HCT116 (cell line): ENCODE measurements at regions not wholly inside any gene's neighbourhood (a gene's known extent, or its start where the extent isn't known, plus 50 kb on each side); places are given as distances from the start of the nearest gene placed in this dataset.

Experiments
- ATAC-seq: fragments of 200-7000 bp; cut with Tn5 transposase; 2 replicates; pipeline ENCODE4 v1.9.1; 2020; ENCODE audit warnings: mild to moderate bottlenecking, moderate library complexity
- BruUV-seq: library from RNA; stranded (reverse); fragments of 400-500 nt; replicated peaks from 2 replicates; lab custom pipeline; 2021; lab: Mats Ljungman, UMichigan
- CTCF ChIA-PET: fragments of 300-600 bp; sonication (Branson Sonifier 250); formaldehyde crosslinking; loops from one replicate; lab custom pipeline; 2021; ENCODE audit warnings: antibody characterized with exemption; lab: Charles Lee
- POLR2A ChIA-PET: fragments of 300-600, 350-600 bp; sonication (Branson Sonifier 250); formaldehyde crosslinking; loops from one replicate; lab custom pipeline; 2021; ENCODE audit warnings: antibody characterized with exemption; lab: Charles Lee
- RAD21 ChIA-PET, 2 experiments: fragments of 300-600 bp; sonication (Branson Sonifier 250); formaldehyde crosslinking; loops; one replicate each; lab custom pipeline; 2023; ENCODE audit warnings: low total read pairs in 2 of 2; ENCODE audit not compliant: uncharacterized antibody in 2 of 2, unreplicated experiment in 2 of 2, low non-redundant PET in 1 of 2; lab: Charles Lee
- DNase-seq: peaks from one replicate; pipeline ENCODE4 v3.0.0-alpha.2; 2010; ENCODE audit warnings: low read depth, low spot score
- H2AFZ ChIP-seq: fragments of 200-600 bp; shearing (Covaris generic), sonication (generic); 2 replicates; pipeline ENCODE4 v1.6.1; 2017; ENCODE audit warnings: low read depth, mixed run types, mixed read lengths, antibody characterized with exemption, low read length; ENCODE audit not compliant: poor library complexity, severe bottlenecking
- H3K27ac ChIP-seq: 2 replicates; pipeline ENCODE4 v1.5.1; 2012; ENCODE audit warnings: low read depth, low read length
- H3K27me3 ChIP-seq: fragments of 200-600 bp; sonication (generic); 2 replicates; pipeline ENCODE4 v1.6.1; 2016; ENCODE audit warnings: mixed run types, low read length, mixed read lengths; ENCODE audit not compliant: insufficient read depth
- H3K36me3 ChIP-seq, 2 experiments: fragments of 200-500 bp in 1 of 2; fragments of 200-600 bp in 1 of 2; sonication (Bioruptor generic) in 1 of 2; sonication (generic) in 1 of 2; 2 replicates each; pipeline versions ENCODE4 v1.5.1 to v1.6.1; 2014 to 2016; ENCODE audit warnings: low read length in 2 of 2, inconsistent platforms in 1 of 2, mixed read lengths in 1 of 2, mixed run types in 1 of 2; ENCODE audit not compliant: insufficient read depth in 2 of 2, control insufficient read depth in 1 of 2
- H3K4me1 ChIP-seq, 2 experiments: fragments of 200-600 bp in 1 of 2; sonication (generic) in 1 of 2; 2 replicates each; pipeline versions ENCODE4 v1.5.1 to v1.6.1; 2012 to 2017; ENCODE audit warnings: low read length in 2 of 2, inconsistent platforms in 1 of 2, mild to moderate bottlenecking in 1 of 2, mixed read lengths in 1 of 2, mixed run types in 1 of 2, moderate library complexity in 1 of 2; ENCODE audit not compliant: insufficient read depth in 2 of 2, control insufficient read depth in 1 of 2
- H3K4me2 ChIP-seq: fragments of 200-600 bp; sonication (generic); 2 replicates; pipeline ENCODE4 v1.6.1; 2017; ENCODE audit warnings: mixed run types, low read length, mixed read lengths
- H3K4me3 ChIP-seq, 2 experiments: fragments of 200-600 bp in 1 of 2; sonication (generic) in 1 of 2; replicated peaks in 1 of 2; 2 replicates each; pipeline ENCODE4 v1.5.1; 2011 to 2016; ENCODE audit warnings: low read length in 2 of 2, control low read depth in 1 of 2, low read depth in 1 of 2, mild to moderate bottlenecking in 1 of 2, mixed read lengths in 1 of 2, mixed run types in 1 of 2
- H3K79me2 ChIP-seq: fragments of 200-600 bp; sonication (generic); 2 replicates; pipeline ENCODE4 v1.6.1; 2017; ENCODE audit warnings: mild to moderate bottlenecking, mixed run types, low read length, moderate library complexity, mixed read lengths; ENCODE audit not compliant: insufficient read depth
- H3K9ac ChIP-seq: fragments of 200-600 bp; sonication (generic); 2 replicates; pipeline ENCODE4 v1.6.1; 2016; ENCODE audit warnings: low read length, mixed read lengths
- H3K9me2 ChIP-seq: fragments of 200-600 bp; sonication (generic), shearing (Covaris generic); 2 replicates; pipeline ENCODE4 v1.6.1; 2017; ENCODE audit warnings: mixed run types, mild to moderate bottlenecking, moderate library complexity; ENCODE audit not compliant: insufficient read depth
- H3K9me3 ChIP-seq, 2 experiments: fragments of 200-500 bp in 1 of 2; fragments of 200-600 bp in 1 of 2; sonication (Bioruptor generic) in 1 of 2; sonication (generic) in 1 of 2; 2 replicates each; pipeline ENCODE4 v1.6.1; 2014 to 2017; ENCODE audit warnings: low read length in 2 of 2, mixed read lengths in 2 of 2, inconsistent platforms in 1 of 2, low read depth in 1 of 2, mild to moderate bottlenecking in 1 of 2, mixed run types in 1 of 2, moderate library complexity in 1 of 2; ENCODE audit not compliant: control insufficient read depth in 1 of 2, insufficient read depth in 1 of 2
- H4K20me1 ChIP-seq: fragments of 200-600 bp; sonication (generic), shearing (Covaris generic); 2 replicates; pipeline ENCODE4 v1.6.1; 2017; ENCODE audit warnings: mixed run types, mild to moderate bottlenecking, moderate library complexity; ENCODE audit not compliant: insufficient read depth
- CBX3 ChIP-seq: IDR thresholded peaks from 2 replicates; pipeline ENCODE4 v1.6.1; 2012; ENCODE audit warnings: low read depth
- EZH2 ChIP-seq: fragments of 200-600 bp; sonication (generic); IDR thresholded peaks from 2 replicates; pipeline ENCODE4 v1.6.1; 2017; ENCODE audit warnings: antibody characterized with exemption, mixed run types
- EZH2phosphoT487 ChIP-seq: fragments of 200-600 bp; IDR thresholded peaks from 2 replicates; pipeline ENCODE4 v1.6.1; 2018; ENCODE audit warnings: antibody characterized with exemption, borderline replicate concordance
- POLR2A ChIP-seq: IDR thresholded peaks from 2 replicates; pipeline ENCODE4 v1.7.0; 2011; ENCODE audit warnings: borderline replicate concordance; ENCODE audit not compliant: insufficient read depth, insufficient read length; ENCODE audit errors: extremely low read depth
- POLR2AphosphoS5 ChIP-seq: IDR thresholded peaks from 2 replicates; pipeline ENCODE4 v1.6.1; 2011; ENCODE audit warnings: mild to moderate bottlenecking, low read depth, low read length, moderate library complexity
- RAD21 ChIP-seq: IDR thresholded peaks from 2 replicates; pipeline ENCODE4 v1.6.1; 2012; ENCODE audit warnings: low read depth, mild to moderate bottlenecking
- SRF ChIP-seq: IDR thresholded peaks from 2 replicates; pipeline ENCODE4 v1.6.1; 2012; ENCODE audit warnings: low read depth
- TCF7L2 ChIP-seq: IDR thresholded peaks from 2 replicates; pipeline ENCODE4 v1.7.0; 2011; ENCODE audit warnings: borderline replicate concordance, inconsistent platforms; ENCODE audit not compliant: insufficient read depth, insufficient read length; ENCODE audit errors: extremely low read depth
- YY1 ChIP-seq: IDR thresholded peaks from 2 replicates; pipeline ENCODE4 v1.6.1; 2011; ENCODE audit warnings: low read length, low read depth, moderate library complexity, mild to moderate bottlenecking; ENCODE audit not compliant: insufficient replicate concordance; ENCODE audit errors: extremely low read depth
- ZNF274 ChIP-seq: fragments of 200-500 bp; sonication (Bioruptor generic); IDR thresholded peaks from 2 replicates; pipeline ENCODE4 v1.6.1; 2014; ENCODE audit warnings: mild to moderate bottlenecking, low read depth, low read length, inconsistent platforms
- intact Hi-C: fragments of 100-400 bp; cut with micrococcal nuclease; formaldehyde crosslinking; loops from 2 replicates; pipeline ENCODE4 v1.10.0; 2022
- TF ChIP-seq, protein P1 (sequence below): IDR thresholded peaks from 2 replicates; pipeline ENCODE4 v1.6.1; 2012; ENCODE audit warnings: low read depth
- TF ChIP-seq, protein P2 (sequence below): IDR thresholded peaks from 2 replicates; pipeline ENCODE4 v1.6.1; 2011; ENCODE audit warnings: mild to moderate bottlenecking, low read length, moderate library complexity; ENCODE audit not compliant: insufficient replicate concordance; ENCODE audit errors: extremely low read depth
- TF ChIP-seq, protein P3 (sequence below), 3 experiments: fragments of 200-600 bp in 1 of 3; sonication (generic) in 1 of 3; IDR thresholded peaks in 2 of 3; conservative IDR thresholded peaks in 1 of 3; 2 replicates each; pipeline ENCODE4 v1.5.1; 2012 to 2017; ENCODE audit warnings: low read depth in 2 of 3, low read length in 2 of 3, antibody characterized with exemption in 1 of 3, borderline replicate concordance in 1 of 3, control low read depth in 1 of 3, mild to moderate bottlenecking in 1 of 3, mixed read lengths in 1 of 3, mixed run types in 1 of 3, moderate library complexity in 1 of 3; ENCODE audit not compliant: insufficient read depth in 1 of 3

DNA sequence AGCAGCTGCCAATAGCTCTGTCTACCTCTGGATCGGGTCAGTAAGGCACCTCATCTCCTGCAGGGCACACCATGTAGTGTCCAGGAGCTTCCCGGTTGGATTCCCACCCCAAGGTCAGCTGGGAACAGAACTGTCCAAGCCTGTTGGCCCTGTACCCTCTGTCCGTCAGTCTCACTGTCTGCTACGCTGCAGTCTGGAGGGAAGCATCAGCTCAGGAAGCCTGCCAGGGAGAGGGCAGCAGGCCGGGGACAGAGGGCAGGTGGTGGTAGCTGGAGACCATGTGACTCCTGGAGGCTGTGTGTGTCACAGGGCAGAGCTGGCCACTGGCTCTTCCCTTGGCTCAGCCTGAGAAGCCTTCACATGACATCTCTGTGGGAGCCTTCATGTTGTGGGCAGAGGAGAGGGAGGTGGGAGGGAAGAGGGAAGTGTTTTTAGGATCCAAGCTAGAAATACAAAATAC lies 134.5 kb downstream of the SEC61B start:
- H3K4me1 ChIP-seq, result no peaks in the 10 kb centered on the region
- H3K36me3 ChIP-seq, result no peaks in the 10 kb centered on the region
- H2AFZ ChIP-seq, result no peak overlapping the region
- no peaks in the 10 kb centered on the region for H3K79me2 ChIP-seq
- H3K9me2 ChIP-seq, result no peaks in the 10 kb centered on the region
- ChIA-PET POLR2A (no interaction called here), CTCF (no interaction called here)
- no peaks in the 10 kb centered on the region for H4K20me1 ChIP-seq
- ATAC-seq (no peak), DNase-seq (no peak)
- no peak overlapping the region for H3K9ac ChIP-seq
- no peak overlapping the region for H3K4me2 ChIP-seq
- no TSS peak for BruUV-seq
- H3K27me3 ChIP-seq, result peaks cover 29% of the 10 kb centered on the region
- H3K4me3 ChIP-seq, result no peak overlapping the region
- H3K27ac ChIP-seq, result no peak overlapping the region
- intact Hi-C loops, result no loop called here
- no peaks in the 10 kb centered on the region for H3K9me3 ChIP-seq
- TF ChIP-seq, protein P1, sequence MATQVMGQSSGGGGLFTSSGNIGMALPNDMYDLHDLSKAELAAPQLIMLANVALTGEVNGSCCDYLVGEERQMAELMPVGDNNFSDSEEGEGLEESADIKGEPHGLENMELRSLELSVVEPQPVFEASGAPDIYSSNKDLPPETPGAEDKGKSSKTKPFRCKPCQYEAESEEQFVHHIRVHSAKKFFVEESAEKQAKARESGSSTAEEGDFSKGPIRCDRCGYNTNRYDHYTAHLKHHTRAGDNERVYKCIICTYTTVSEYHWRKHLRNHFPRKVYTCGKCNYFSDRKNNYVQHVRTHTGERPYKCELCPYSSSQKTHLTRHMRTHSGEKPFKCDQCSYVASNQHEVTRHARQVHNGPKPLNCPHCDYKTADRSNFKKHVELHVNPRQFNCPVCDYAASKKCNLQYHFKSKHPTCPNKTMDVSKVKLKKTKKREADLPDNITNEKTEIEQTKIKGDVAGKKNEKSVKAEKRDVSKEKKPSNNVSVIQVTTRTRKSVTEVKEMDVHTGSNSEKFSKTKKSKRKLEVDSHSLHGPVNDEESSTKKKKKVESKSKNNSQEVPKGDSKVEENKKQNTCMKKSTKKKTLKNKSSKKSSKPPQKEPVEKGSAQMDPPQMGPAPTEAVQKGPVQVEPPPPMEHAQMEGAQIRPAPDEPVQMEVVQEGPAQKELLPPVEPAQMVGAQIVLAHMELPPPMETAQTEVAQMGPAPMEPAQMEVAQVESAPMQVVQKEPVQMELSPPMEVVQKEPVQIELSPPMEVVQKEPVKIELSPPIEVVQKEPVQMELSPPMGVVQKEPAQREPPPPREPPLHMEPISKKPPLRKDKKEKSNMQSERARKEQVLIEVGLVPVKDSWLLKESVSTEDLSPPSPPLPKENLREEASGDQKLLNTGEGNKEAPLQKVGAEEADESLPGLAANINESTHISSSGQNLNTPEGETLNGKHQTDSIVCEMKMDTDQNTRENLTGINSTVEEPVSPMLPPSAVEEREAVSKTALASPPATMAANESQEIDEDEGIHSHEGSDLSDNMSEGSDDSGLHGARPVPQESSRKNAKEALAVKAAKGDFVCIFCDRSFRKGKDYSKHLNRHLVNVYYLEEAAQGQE, result no peak
- TF ChIP-seq CBX3 (no peak), POLR2A (no peak), POLR2AphosphoS5 (no peak), EZH2phosphoT487 (no peak), EZH2 (no peak), RAD21 (no peak), ZNF274 (no peak), YY1 (no peak), TCF7L2 (no peak), SRF (no peak)
- TF ChIP-seq, protein P2, sequence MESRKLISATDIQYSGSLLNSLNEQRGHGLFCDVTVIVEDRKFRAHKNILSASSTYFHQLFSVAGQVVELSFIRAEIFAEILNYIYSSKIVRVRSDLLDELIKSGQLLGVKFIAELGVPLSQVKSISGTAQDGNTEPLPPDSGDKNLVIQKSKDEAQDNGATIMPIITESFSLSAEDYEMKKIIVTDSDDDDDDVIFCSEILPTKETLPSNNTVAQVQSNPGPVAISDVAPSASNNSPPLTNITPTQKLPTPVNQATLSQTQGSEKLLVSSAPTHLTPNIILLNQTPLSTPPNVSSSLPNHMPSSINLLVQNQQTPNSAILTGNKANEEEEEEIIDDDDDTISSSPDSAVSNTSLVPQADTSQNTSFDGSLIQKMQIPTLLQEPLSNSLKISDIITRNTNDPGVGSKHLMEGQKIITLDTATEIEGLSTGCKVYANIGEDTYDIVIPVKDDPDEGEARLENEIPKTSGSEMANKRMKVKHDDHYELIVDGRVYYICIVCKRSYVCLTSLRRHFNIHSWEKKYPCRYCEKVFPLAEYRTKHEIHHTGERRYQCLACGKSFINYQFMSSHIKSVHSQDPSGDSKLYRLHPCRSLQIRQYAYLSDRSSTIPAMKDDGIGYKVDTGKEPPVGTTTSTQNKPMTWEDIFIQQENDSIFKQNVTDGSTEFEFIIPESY, result no peak
- TF ChIP-seq, protein P3, sequence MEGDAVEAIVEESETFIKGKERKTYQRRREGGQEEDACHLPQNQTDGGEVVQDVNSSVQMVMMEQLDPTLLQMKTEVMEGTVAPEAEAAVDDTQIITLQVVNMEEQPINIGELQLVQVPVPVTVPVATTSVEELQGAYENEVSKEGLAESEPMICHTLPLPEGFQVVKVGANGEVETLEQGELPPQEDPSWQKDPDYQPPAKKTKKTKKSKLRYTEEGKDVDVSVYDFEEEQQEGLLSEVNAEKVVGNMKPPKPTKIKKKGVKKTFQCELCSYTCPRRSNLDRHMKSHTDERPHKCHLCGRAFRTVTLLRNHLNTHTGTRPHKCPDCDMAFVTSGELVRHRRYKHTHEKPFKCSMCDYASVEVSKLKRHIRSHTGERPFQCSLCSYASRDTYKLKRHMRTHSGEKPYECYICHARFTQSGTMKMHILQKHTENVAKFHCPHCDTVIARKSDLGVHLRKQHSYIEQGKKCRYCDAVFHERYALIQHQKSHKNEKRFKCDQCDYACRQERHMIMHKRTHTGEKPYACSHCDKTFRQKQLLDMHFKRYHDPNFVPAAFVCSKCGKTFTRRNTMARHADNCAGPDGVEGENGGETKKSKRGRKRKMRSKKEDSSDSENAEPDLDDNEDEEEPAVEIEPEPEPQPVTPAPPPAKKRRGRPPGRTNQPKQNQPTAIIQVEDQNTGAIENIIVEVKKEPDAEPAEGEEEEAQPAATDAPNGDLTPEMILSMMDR (IDR thresholded peaks at IDR 0.05 in 2 of 3, conservative IDR thresholded peaks at IDR 0.05 in 1 of 3; ENCODE audit: borderline replicate concordance in 1 of 3, insufficient read depth in 1 of 3, low read depth in 2 of 3, low read length in 2 of 3), result no peak
- TF ChIP-seq, all 23 proteins: peak for 0
- RAD21 ChIA-PET, result no interaction called here
